Endothelial cell (in vitro differentiated cells): ENCODE measurements at regions not wholly inside any gene's neighbourhood (a gene's known extent, or its start where the extent isn't known, plus 50 kb on each side); places are given as distances from the start of the nearest gene placed in this dataset.

Experiments used
- DNase-seq: peaks from one replicate; pipeline ENCODE4 v3.0.0; 2021; ENCODE audit warnings: low spot score
- H3K27ac Mint-ChIP-seq: one replicate; pipeline ENCODE4 v1.8.0; 2021; ENCODE audit warnings: mixed read lengths, inconsistent platforms; ENCODE audit not compliant: unreplicated experiment
- H3K27me3 Mint-ChIP-seq: one replicate; pipeline ENCODE4 v1.8.0; 2021; ENCODE audit warnings: mild to moderate bottlenecking, moderate library complexity, mixed read lengths, inconsistent platforms; ENCODE audit not compliant: unreplicated experiment
- H3K36me3 Mint-ChIP-seq: one replicate; pipeline ENCODE4 v1.8.0; 2021; ENCODE audit warnings: mild to moderate bottlenecking, low read depth, mixed read lengths, inconsistent platforms; ENCODE audit not compliant: unreplicated experiment
- H3K4me1 Mint-ChIP-seq: one replicate; pipeline ENCODE4 v1.8.0; 2021; ENCODE audit warnings: mild to moderate bottlenecking, mixed read lengths, inconsistent platforms; ENCODE audit not compliant: unreplicated experiment
- H3K4me3 Mint-ChIP-seq: one replicate; pipeline ENCODE4 v1.8.0; 2021; ENCODE audit warnings: mild to moderate bottlenecking, mixed read lengths, inconsistent platforms; ENCODE audit not compliant: unreplicated experiment
- H3K9me3 Mint-ChIP-seq: one replicate; pipeline ENCODE4 v1.8.0; 2021; ENCODE audit warnings: mixed read lengths, inconsistent platforms; ENCODE audit not compliant: unreplicated experiment
- TF ChIP-seq, protein P1 (sequence below): fragments of 200-600 bp; sonication (generic); IDR thresholded peaks from one replicate; pipeline ENCODE4 v1.5.0; 2021; ENCODE audit warnings: antibody characterized with exemption; ENCODE audit not compliant: unreplicated experiment

DNA sequence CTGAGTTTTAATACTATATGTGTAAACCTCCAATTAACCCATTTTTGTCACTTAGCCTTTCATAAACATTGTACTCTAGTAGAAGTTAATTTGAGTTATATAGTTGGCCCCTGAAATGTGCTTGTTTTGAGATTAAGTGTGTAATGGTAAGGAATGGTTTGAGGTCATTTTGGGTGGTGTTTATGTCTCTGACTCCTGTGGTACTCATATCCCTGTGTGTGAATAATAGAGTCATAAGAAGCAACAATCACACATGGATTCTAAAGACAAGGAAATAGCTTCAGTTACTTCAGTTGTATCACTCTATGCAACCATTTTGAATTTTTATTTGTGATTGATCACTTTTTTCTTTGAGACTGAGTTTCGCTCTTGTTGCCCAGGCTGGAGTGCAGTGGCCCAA, 408.5 kb downstream of the MFSD1 start:
- TF ChIP-seq, protein P1, sequence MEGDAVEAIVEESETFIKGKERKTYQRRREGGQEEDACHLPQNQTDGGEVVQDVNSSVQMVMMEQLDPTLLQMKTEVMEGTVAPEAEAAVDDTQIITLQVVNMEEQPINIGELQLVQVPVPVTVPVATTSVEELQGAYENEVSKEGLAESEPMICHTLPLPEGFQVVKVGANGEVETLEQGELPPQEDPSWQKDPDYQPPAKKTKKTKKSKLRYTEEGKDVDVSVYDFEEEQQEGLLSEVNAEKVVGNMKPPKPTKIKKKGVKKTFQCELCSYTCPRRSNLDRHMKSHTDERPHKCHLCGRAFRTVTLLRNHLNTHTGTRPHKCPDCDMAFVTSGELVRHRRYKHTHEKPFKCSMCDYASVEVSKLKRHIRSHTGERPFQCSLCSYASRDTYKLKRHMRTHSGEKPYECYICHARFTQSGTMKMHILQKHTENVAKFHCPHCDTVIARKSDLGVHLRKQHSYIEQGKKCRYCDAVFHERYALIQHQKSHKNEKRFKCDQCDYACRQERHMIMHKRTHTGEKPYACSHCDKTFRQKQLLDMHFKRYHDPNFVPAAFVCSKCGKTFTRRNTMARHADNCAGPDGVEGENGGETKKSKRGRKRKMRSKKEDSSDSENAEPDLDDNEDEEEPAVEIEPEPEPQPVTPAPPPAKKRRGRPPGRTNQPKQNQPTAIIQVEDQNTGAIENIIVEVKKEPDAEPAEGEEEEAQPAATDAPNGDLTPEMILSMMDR: no peak
- no peak overlapping the region for H3K4me3 Mint-ChIP-seq
- no peaks in the 10 kb centered on the region for H3K27me3 Mint-ChIP-seq
- H3K9me3 Mint-ChIP-seq: peaks cover 6% of the 10 kb centered on the region
- peaks cover 5% of the 10 kb centered on the region for H3K4me1 Mint-ChIP-seq
- no peak for DNase-seq
- no peak overlapping the region for H3K27ac Mint-ChIP-seq
- peaks cover 4% of the 10 kb centered on the region for H3K36me3 Mint-ChIP-seq

GRCh38 chr3:159216311-159216710, 414.5 kb downstream of the MFSD1 start:
- DNase-seq: no peak
- Mint-ChIP-seq H3K27ac (no peak overlapping the region), H3K4me3 (no peak overlapping the region), H3K9me3 (no peaks in the 10 kb centered on the region), H3K36me3 (no peaks in the 10 kb centered on the region), H3K4me1 (peaks cover 6% of the 10 kb centered on the region), H3K27me3 (peaks cover 2% of the 10 kb centered on the region)
- TF ChIP-seq, protein P1: no peak

GRCh38 chr3:159219231-159219630, 417.4 kb downstream of the MFSD1 start:
- DNase-seq: no peak
- no peaks in the 10 kb centered on the region for H3K9me3 Mint-ChIP-seq
- H3K4me1 Mint-ChIP-seq: peaks cover 6% of the 10 kb centered on the region

DNA sequence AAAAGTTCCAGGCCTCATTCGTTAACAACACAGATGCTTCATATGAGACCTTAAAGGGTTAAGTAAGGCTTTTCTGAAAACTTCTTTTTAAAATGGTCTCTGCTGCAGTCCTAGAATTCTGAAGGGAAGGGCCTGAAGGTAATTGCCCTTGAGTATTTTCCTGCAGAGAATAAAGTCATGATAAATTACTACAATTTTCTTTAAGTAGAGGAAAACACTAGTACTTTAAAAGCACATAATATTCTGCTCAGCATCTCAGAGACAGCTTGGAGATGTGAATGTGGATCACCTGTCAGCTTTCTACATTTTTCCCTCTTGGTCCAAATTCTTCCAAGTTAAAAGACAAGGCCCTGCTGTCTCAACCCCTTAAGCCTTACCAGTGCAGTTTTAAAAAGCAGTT, 419.5 kb downstream of the MFSD1 start:
- no peak overlapping the region for H3K27ac Mint-ChIP-seq
- no peak for DNase-seq
- no peaks in the 10 kb centered on the region for H3K36me3 Mint-ChIP-seq
- no peak overlapping the region for H3K4me3 Mint-ChIP-seq
- H3K27me3 Mint-ChIP-seq: peaks cover 2% of the 10 kb centered on the region
- H3K9me3 Mint-ChIP-seq: no peaks in the 10 kb centered on the region
- no peaks in the 10 kb centered on the region for H3K4me1 Mint-ChIP-seq
- TF ChIP-seq, protein P1: no peak

More at GRCh38 chr3:159219231-159219630, 417.4 kb downstream of the MFSD1 start:
- H3K27ac Mint-ChIP-seq: no peak overlapping the region
- TF ChIP-seq, protein P1: no peak
- peaks cover 2% of the 10 kb centered on the region for H3K27me3 Mint-ChIP-seq
- no peaks in the 10 kb centered on the region for H3K36me3 Mint-ChIP-seq
- no peak overlapping the region for H3K4me3 Mint-ChIP-seq

- TF ChIP-seq, protein P1: no peak
- no peak for DNase-seq
- no peaks in the 10 kb centered on the region for H3K27me3 Mint-ChIP-seq
- no peaks in the 10 kb centered on the region for H3K4me1 Mint-ChIP-seq
- H3K9me3 Mint-ChIP-seq: no peaks in the 10 kb centered on the region
- H3K27ac Mint-ChIP-seq: no peak overlapping the region
- H3K36me3 Mint-ChIP-seq: no peaks in the 10 kb centered on the region
- no peak overlapping the region for H3K4me3 Mint-ChIP-seq
Measured at GRCh38 chr3:159229116-159229680, 427.3 kb downstream of the MFSD1 start.
